ENCODE measurements at regions not wholly inside any gene's neighbourhood (a gene's known extent, or its start where the extent isn't known, plus 50 kb on each side); places are given as distances from the start of the nearest gene placed in this dataset.

- no peaks in the 10 kb centered on the region for H3K36me3 ChIP-seq
- DNase-seq, result peak in 1 of 3 donors; percentile 21
- H3K4me3 ChIP-seq, result no peak overlapping the region
- no peak for TF ChIP-seq CTCF (IDR thresholded peaks at IDR 0.05)
- no peak for TF ChIP-seq POLR2A (IDR thresholded peaks at IDR 0.05)
- H3K4me1 ChIP-seq, result no peaks in the 10 kb centered on the region
- H3K27ac ChIP-seq, result no peak overlapping the region
- peaks cover 0 to 4% of the 10 kb centered on the region in 2 donors for H3K27me3 ChIP-seq
- H3K9me3 ChIP-seq, result peaks cover 0 to 6% (median 2%) of the 10 kb centered on the region in 4 donors
Observed at GRCh38 chr4:1487106-1487505, 80.9 kb upstream of the NKX1-1 start.

GRCh38 chr4:1485280-1485679 lies 79.0 kb upstream of the NKX1-1 start:
- Histone ChIP-seq H3K36me3 (no peaks in the 10 kb centered on the region), H3K4me1 (no peaks in the 10 kb centered on the region), H3K27me3 (peaks cover 0 to 3% of the 10 kb centered on the region in 2 donors), H3K4me3 (no peak overlapping the region), H3K27ac (no peak overlapping the region), H3K9me3 (peaks cover 0 to 17% (median 6%) of the 10 kb centered on the region in 4 donors)
- DNase-seq, result no peak
- no peak for TF ChIP-seq CTCF (IDR thresholded peaks at IDR 0.05)
- TF ChIP-seq POLR2A (IDR thresholded peaks at IDR 0.05), result no peak

GRCh38 chr4:1480720-1481119 lies 74.5 kb upstream of the NKX1-1 start:
- H3K36me3 ChIP-seq, result no peaks in the 10 kb centered on the region
- TF ChIP-seq CTCF (IDR thresholded peaks at IDR 0.05) (no peak), POLR2A (IDR thresholded peaks at IDR 0.05) (no peak)
- peaks cover 0 to 17% (median 6%) of the 10 kb centered on the region in 4 donors for H3K9me3 ChIP-seq
- DNase-seq, result no peak
- no peak overlapping the region for H3K4me3 ChIP-seq
- no peaks in the 10 kb centered on the region for H3K27me3 ChIP-seq
- H3K27ac ChIP-seq, result no peak overlapping the region
- H3K4me1 ChIP-seq, result no peaks in the 10 kb centered on the region

- TF ChIP-seq POLR2A (IDR thresholded peaks at IDR 0.05), result no peak
- TF ChIP-seq CTCF (IDR thresholded peaks at IDR 0.05), result no peak
- peaks cover 0 to 13% (median 6%) of the 10 kb centered on the region in 4 donors for H3K9me3 ChIP-seq
- H3K4me1 ChIP-seq, result no peaks in the 10 kb centered on the region
- no peak overlapping the region for H3K27ac ChIP-seq
- no peak for DNase-seq
- no peak overlapping the region for H3K4me3 ChIP-seq
- H3K36me3 ChIP-seq, result no peaks in the 10 kb centered on the region
- no peaks in the 10 kb centered on the region for H3K27me3 ChIP-seq
Observed at GRCh38 chr4:1479454-1479853, 73.2 kb upstream of the NKX1-1 start.

GRCh38 chr4:1478766-1479355 lies 72.6 kb upstream of the NKX1-1 start:
- H3K4me1 ChIP-seq, result no peaks in the 10 kb centered on the region
- H3K9me3 ChIP-seq, result peaks cover 0 to 13% (median 6%) of the 10 kb centered on the region in 4 donors
- H3K4me3 ChIP-seq, result no peak overlapping the region
- H3K27ac ChIP-seq, result no peak overlapping the region
- no peaks in the 10 kb centered on the region for H3K36me3 ChIP-seq
- no peaks in the 10 kb centered on the region for H3K27me3 ChIP-seq
- TF ChIP-seq POLR2A (IDR thresholded peaks at IDR 0.05) (no peak), CTCF (IDR thresholded peaks at IDR 0.05) (no peak)
- peak in 1 of 3 donors; percentile 51 for DNase-seq

All from Peyer's patch (tissue), 4 donors.